HL-60 (cell line): ENCODE measurements at regions not wholly inside any gene's neighbourhood (a gene's known extent, or its start where the extent isn't known, plus 50 kb on each side); places are given as distances from the start of the nearest gene placed in this dataset.

ENCODE experiments used
- GABPA ChIP-seq: IDR thresholded peaks from 2 replicates; pipeline ENCODE4 v1.6.1; 2012; ENCODE audit warnings: low read depth
- POLR2AphosphoS5 ChIP-seq: IDR thresholded peaks from 2 replicates; pipeline ENCODE4 v1.6.1; 2012; ENCODE audit warnings: low read depth
- SPI1 ChIP-seq: IDR thresholded peaks from 2 replicates; pipeline ENCODE4 v1.6.1; 2012; ENCODE audit warnings: low read depth, mild to moderate bottlenecking, borderline replicate concordance
- TF ChIP-seq, protein P1 (sequence below): IDR thresholded peaks from one replicate; pipeline ENCODE4 v1.5.1; 2011; ENCODE audit warnings: low read length, control low read depth, inconsistent platforms; ENCODE audit not compliant: insufficient read depth
- TF ChIP-seq, protein P2 (sequence below): IDR thresholded peaks from 2 replicates; pipeline ENCODE4 v1.6.1; 2012; ENCODE audit warnings: low read depth; ENCODE audit not compliant: insufficient replicate concordance

DNA sequence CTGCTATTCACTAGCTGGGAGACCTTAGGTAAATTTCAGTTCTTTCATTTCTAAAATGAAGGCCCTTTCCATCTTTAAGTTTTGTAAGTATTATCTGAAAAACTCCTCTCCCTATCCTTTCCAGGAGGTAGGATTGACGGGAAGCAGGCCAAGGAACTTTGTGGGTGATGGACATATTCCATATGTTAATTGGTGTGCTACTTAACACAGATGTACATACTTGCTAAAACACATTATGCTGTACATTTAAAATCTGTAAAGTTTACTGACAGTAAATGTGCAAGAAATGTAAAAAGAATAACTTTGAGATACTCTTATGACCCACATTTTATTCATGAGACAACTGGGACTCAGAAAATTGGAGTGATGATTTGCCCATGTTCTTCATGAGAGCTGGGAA lies 329.8 kb upstream of the LRRC3B start:
- TF ChIP-seq, protein P1, sequence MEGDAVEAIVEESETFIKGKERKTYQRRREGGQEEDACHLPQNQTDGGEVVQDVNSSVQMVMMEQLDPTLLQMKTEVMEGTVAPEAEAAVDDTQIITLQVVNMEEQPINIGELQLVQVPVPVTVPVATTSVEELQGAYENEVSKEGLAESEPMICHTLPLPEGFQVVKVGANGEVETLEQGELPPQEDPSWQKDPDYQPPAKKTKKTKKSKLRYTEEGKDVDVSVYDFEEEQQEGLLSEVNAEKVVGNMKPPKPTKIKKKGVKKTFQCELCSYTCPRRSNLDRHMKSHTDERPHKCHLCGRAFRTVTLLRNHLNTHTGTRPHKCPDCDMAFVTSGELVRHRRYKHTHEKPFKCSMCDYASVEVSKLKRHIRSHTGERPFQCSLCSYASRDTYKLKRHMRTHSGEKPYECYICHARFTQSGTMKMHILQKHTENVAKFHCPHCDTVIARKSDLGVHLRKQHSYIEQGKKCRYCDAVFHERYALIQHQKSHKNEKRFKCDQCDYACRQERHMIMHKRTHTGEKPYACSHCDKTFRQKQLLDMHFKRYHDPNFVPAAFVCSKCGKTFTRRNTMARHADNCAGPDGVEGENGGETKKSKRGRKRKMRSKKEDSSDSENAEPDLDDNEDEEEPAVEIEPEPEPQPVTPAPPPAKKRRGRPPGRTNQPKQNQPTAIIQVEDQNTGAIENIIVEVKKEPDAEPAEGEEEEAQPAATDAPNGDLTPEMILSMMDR = no peak
- TF ChIP-seq, protein P2, sequence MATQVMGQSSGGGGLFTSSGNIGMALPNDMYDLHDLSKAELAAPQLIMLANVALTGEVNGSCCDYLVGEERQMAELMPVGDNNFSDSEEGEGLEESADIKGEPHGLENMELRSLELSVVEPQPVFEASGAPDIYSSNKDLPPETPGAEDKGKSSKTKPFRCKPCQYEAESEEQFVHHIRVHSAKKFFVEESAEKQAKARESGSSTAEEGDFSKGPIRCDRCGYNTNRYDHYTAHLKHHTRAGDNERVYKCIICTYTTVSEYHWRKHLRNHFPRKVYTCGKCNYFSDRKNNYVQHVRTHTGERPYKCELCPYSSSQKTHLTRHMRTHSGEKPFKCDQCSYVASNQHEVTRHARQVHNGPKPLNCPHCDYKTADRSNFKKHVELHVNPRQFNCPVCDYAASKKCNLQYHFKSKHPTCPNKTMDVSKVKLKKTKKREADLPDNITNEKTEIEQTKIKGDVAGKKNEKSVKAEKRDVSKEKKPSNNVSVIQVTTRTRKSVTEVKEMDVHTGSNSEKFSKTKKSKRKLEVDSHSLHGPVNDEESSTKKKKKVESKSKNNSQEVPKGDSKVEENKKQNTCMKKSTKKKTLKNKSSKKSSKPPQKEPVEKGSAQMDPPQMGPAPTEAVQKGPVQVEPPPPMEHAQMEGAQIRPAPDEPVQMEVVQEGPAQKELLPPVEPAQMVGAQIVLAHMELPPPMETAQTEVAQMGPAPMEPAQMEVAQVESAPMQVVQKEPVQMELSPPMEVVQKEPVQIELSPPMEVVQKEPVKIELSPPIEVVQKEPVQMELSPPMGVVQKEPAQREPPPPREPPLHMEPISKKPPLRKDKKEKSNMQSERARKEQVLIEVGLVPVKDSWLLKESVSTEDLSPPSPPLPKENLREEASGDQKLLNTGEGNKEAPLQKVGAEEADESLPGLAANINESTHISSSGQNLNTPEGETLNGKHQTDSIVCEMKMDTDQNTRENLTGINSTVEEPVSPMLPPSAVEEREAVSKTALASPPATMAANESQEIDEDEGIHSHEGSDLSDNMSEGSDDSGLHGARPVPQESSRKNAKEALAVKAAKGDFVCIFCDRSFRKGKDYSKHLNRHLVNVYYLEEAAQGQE = no peak
- TF ChIP-seq POLR2AphosphoS5 = no peak
- TF ChIP-seq SPI1 = no peak
- TF ChIP-seq GABPA = no peak
